LNCaP clone FGC (cell line): ENCODE measurements at regions not wholly inside any gene's neighbourhood (a gene's known extent, or its start where the extent isn't known, plus 50 kb on each side); places are given as distances from the start of the nearest gene placed in this dataset.

ENCODE experiments used
- DNase-seq: peaks from one replicate; pipeline ENCODE4 v3.0.0-alpha.2; 2011; ENCODE audit warnings: low read depth
- H3K4me3 ChIP-seq: 2 replicates; pipeline ENCODE4 v1.5.1; 2011; ENCODE audit warnings: mild to moderate bottlenecking, low read depth, low read length, control low read depth
- CTCF ChIP-seq: IDR thresholded peaks from 2 replicates; pipeline ENCODE4 v1.5.1; 2012; ENCODE audit warnings: mild to moderate bottlenecking; ENCODE audit not compliant: control insufficient read depth, insufficient read depth; ENCODE audit errors: extremely low read depth

GRCh38 chr12:46043972-46044520 is 53.7 kb upstream of the SCAF11 start:
- H3K4me3 ChIP-seq, result no peak overlapping the region

More at GRCh38 chr12:46043972-46044520, 53.7 kb upstream of the SCAF11 start:
- no peak for TF ChIP-seq CTCF
- DNase-seq, result no peak
